MM.1S (cell line): ENCODE measurements at regions not wholly inside any gene's neighbourhood (a gene's known extent, or its start where the extent isn't known, plus 50 kb on each side); places are given as distances from the start of the nearest gene placed in this dataset.

Source experiments
- EZH2 ChIP-seq: fragments of 300-600 bp; sonication (generic); optimal IDR thresholded peaks from 2 replicates; pipeline ENCODE3; 2017; ENCODE audit warnings: low read depth, mild to moderate bottlenecking, antibody characterized with exemption, low read length, mixed read lengths
- EZH2phosphoT487 ChIP-seq: fragments of 300-600 bp; sonication (generic); IDR thresholded peaks from 2 replicates; pipeline ENCODE4 v1.6.1; 2018; ENCODE audit warnings: antibody characterized with exemption, low read length
- TF ChIP-seq, protein P1 (sequence below): fragments of 300-600 bp; sonication (generic); IDR thresholded peaks from 2 replicates; pipeline ENCODE4 v1.5.1; 2016; ENCODE audit warnings: antibody characterized with exemption, low read length, mixed read lengths

DNA sequence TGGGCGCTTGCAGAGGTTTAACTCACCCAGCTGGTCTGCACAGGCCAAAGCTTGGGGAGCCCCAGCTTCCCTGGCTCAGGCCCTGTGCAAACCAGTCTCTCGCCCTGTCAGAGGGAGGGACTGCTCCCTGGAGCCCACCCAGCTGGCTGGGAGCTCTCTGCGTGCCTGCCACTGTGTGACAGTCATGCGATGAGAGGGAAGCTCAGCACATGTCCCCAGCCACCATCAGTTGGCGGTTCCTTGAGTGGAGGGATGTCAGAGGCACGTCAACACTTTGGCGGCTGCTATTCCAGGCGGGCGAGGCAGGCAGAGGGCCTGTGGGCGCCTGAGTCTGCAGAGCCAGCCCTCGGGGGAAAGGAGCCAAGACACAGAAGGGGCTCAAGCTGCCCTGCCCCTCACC is 324.6 kb downstream of the UACA start:
- no peak for TF ChIP-seq EZH2
- TF ChIP-seq, protein P1, sequence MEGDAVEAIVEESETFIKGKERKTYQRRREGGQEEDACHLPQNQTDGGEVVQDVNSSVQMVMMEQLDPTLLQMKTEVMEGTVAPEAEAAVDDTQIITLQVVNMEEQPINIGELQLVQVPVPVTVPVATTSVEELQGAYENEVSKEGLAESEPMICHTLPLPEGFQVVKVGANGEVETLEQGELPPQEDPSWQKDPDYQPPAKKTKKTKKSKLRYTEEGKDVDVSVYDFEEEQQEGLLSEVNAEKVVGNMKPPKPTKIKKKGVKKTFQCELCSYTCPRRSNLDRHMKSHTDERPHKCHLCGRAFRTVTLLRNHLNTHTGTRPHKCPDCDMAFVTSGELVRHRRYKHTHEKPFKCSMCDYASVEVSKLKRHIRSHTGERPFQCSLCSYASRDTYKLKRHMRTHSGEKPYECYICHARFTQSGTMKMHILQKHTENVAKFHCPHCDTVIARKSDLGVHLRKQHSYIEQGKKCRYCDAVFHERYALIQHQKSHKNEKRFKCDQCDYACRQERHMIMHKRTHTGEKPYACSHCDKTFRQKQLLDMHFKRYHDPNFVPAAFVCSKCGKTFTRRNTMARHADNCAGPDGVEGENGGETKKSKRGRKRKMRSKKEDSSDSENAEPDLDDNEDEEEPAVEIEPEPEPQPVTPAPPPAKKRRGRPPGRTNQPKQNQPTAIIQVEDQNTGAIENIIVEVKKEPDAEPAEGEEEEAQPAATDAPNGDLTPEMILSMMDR: no peak
- TF ChIP-seq EZH2phosphoT487: no peak
